GM12878 (cell line): ENCODE measurements at regions not wholly inside any gene's neighbourhood (a gene's known extent, or its start where the extent isn't known, plus 50 kb on each side); places are given as distances from the start of the nearest gene placed in this dataset.

ENCODE experiments used
- ATAC-seq: fragments of 200-7000 bp; cut with Tn5 transposase; 3 replicates; pipeline ENCODE4 v1.9.1; 2020; ENCODE audit warnings: mild to moderate bottlenecking, moderate library complexity
- BruUV-seq: library from RNA; stranded (reverse); fragments of 400-500 nt; replicated peaks from 2 replicates; lab custom pipeline; 2021; lab: Mats Ljungman, UMichigan
- CTCF ChIA-PET: fragments of 300-600 bp; sonication (Branson Sonifier 250); formaldehyde crosslinking; extraction: SDS; loops from one replicate; lab custom pipeline; 2021; ENCODE audit warnings: inconsistent platforms; lab: Yijun Ruan, JAX
- POLR2A ChIA-PET: fragments of 350-600 bp; formaldehyde crosslinking; extraction: SDS; loops from one replicate; lab custom pipeline; 2021; ENCODE audit warnings: inconsistent platforms; lab: Charles Lee
- RAD21 ChIA-PET: fragments of 300-600 bp; sonication (Branson Sonifier 250); formaldehyde crosslinking; loops from one replicate; lab custom pipeline; 2023; ENCODE audit warnings: antibody characterized with exemption; ENCODE audit not compliant: unreplicated experiment; lab: Charles Lee
- SMC1A ChIA-PET: fragments of 300-600 bp; sonication (Branson Sonifier 250); formaldehyde crosslinking; loops from one replicate; lab custom pipeline; 2023; ENCODE audit not compliant: unreplicated experiment, uncharacterized antibody; lab: Charles Lee
- DNase-seq: peaks from one replicate; pipeline ENCODE4 v3.0.0-alpha.2; 2011; ENCODE audit warnings: low read depth, low spot score
- FAIRE-seq: peaks from 3 replicates; lab custom pipeline; 2011; peaks lifted over from hg19 to GRCh38; lab: Jason Lieb, UNC
- H2AFZ ChIP-seq: 2 replicates; pipeline ENCODE4 v1.6.0; 2011; ENCODE audit warnings: low read depth, low read length, control low read depth; ENCODE audit not compliant: control insufficient read depth
- H3K27ac ChIP-seq: 2 replicates; pipeline ENCODE4 v1.5.1; 2011; ENCODE audit warnings: control low read depth; ENCODE audit not compliant: control insufficient read depth, insufficient read depth
- H3K27me3 ChIP-seq, 2 experiments: replicated peaks in 1 of 2; 2 replicates each; pipeline versions ENCODE4 v1.6.0 to v1.6.1; 2011; ENCODE audit warnings: low read length in 1 of 2; ENCODE audit not compliant: control insufficient read depth in 2 of 2, insufficient read depth in 2 of 2
- H3K36me3 ChIP-seq, 2 experiments: 2 replicates each; pipeline ENCODE4 v1.5.1; 2011; ENCODE audit warnings: low read length in 1 of 2; ENCODE audit not compliant: control insufficient read depth in 2 of 2, insufficient read depth in 2 of 2
- H3K4me1 ChIP-seq: 2 replicates; pipeline ENCODE4 v1.6.1; 2011; ENCODE audit warnings: mild to moderate bottlenecking, low read length, moderate library complexity, mixed read lengths; ENCODE audit not compliant: control insufficient read depth, insufficient read depth
- H3K4me2 ChIP-seq: 2 replicates; pipeline ENCODE4 v1.6.0; 2011; ENCODE audit warnings: control low read depth; ENCODE audit not compliant: control insufficient read depth, insufficient read depth
- H3K4me3 ChIP-seq: fragments of 200-600 bp; sonication (generic); 2 replicates; pipeline ENCODE4 v1.5.1; 2016
- H3K79me2 ChIP-seq: 2 replicates; pipeline ENCODE4 v1.6.0; 2011; ENCODE audit warnings: low read length; ENCODE audit not compliant: control insufficient read depth, insufficient read depth
- H3K9ac ChIP-seq: 2 replicates; pipeline ENCODE4 v1.8.0; 2011; ENCODE audit warnings: low read length, control low read depth, mixed read lengths; ENCODE audit not compliant: control insufficient read depth, insufficient read depth
- H3K9me3 ChIP-seq: replicated peaks from 3 replicates; pipeline ENCODE4 v1.5.1; 2011; ENCODE audit warnings: mild to moderate bottlenecking, low read length; ENCODE audit not compliant: control insufficient read depth, insufficient read depth
- H4K20me1 ChIP-seq: 2 replicates; pipeline ENCODE4 v1.6.0; 2011; ENCODE audit not compliant: control insufficient read depth, insufficient read depth
- CBX3 ChIP-seq: fragments of 200-600 bp; sonication (generic); IDR thresholded peaks from 2 replicates; pipeline ENCODE4 v1.6.1; 2016; ENCODE audit warnings: low read depth, borderline replicate concordance
- JUNB ChIP-seq: IDR thresholded peaks from 2 replicates; pipeline ENCODE4 v1.6.1; 2016; ENCODE audit warnings: antibody characterized with exemption, mild to moderate bottlenecking
- KLF5 ChIP-seq: fragments of 450-650 bp; IDR thresholded peaks from 2 replicates; pipeline ENCODE4 v1.6.1; 2014; ENCODE audit warnings: mild to moderate bottlenecking; ENCODE audit not compliant: partially characterized antibody
- MTA3 ChIP-seq: IDR thresholded peaks from 2 replicates; pipeline ENCODE4 v1.6.1; 2012; ENCODE audit warnings: low read length, inconsistent platforms, borderline replicate concordance
- NRF1 ChIP-seq: conservative IDR thresholded peaks from 2 replicates; pipeline ENCODE4 v1.6.1; 2011; ENCODE audit warnings: mild to moderate bottlenecking, low read depth, low read length, improper control_type of control experiment
- PAX8 ChIP-seq: fragments of 450-650 bp; IDR thresholded peaks from 2 replicates; pipeline ENCODE4 v1.6.1; 2017; ENCODE audit warnings: mild to moderate bottlenecking, moderate library complexity
- RELA ChIP-seq: fragments of 450-650 bp; IDR thresholded peaks from 2 replicates; pipeline ENCODE4 v1.8.0; 2014; ENCODE audit warnings: borderline replicate concordance; ENCODE audit not compliant: partially characterized antibody
- RUNX3 ChIP-seq: IDR thresholded peaks from 2 replicates; pipeline ENCODE4 v1.6.1; 2012; ENCODE audit warnings: low read length, inconsistent platforms
- SIX5 ChIP-seq: IDR thresholded peaks from 2 replicates; pipeline ENCODE4 v1.6.1; 2011; ENCODE audit warnings: mild to moderate bottlenecking, low read depth, low read length, moderate library complexity; ENCODE audit not compliant: severe bottlenecking
- SRF ChIP-seq, 2 experiments: IDR thresholded peaks; 2 replicates each; pipeline ENCODE4 v1.6.1; 2011; ENCODE audit warnings: low read depth in 2 of 2, low read length in 2 of 2, mild to moderate bottlenecking in 1 of 2, moderate library complexity in 1 of 2
- STAT1 ChIP-seq: fragments of 450-650 bp; conservative IDR thresholded peaks from 2 replicates; pipeline ENCODE4 v1.6.1; 2014; ENCODE audit warnings: antibody characterized with exemption, mild to moderate bottlenecking
- ZZZ3 ChIP-seq: IDR thresholded peaks from 2 replicates; pipeline ENCODE4 v1.6.1; 2011; ENCODE audit warnings: low read depth; ENCODE audit not compliant: control insufficient read depth, insufficient read length
- WGBS: methylation state at CpG from one replicate; pipeline ENCODE4 v1.1.6; 2016; ENCODE audit warnings: low lambda C conversion rate; ENCODE audit not compliant: insufficient replicate concordance, insufficient coverage; ENCODE audit errors: missing lambda C conversion rate; 5-methylcytosine and 5-hydroxymethylcytosine counted together
- in situ Hi-C: fragments of 300-500 bp; cut with MboI; formaldehyde crosslinking; loops from 9 replicates; pipeline ENCODE4 v1.14.3; 2018; ENCODE audit warnings: mixed read lengths
- intact Hi-C: fragments of 100-400 bp; cut with micrococcal nuclease; formaldehyde crosslinking; loops from one replicate; pipeline ENCODE4 v1.14.2; 2022; ENCODE audit not compliant: unreplicated experiment
- TF ChIP-seq, protein P1 (sequence below): fragments of 450-650 bp; formaldehyde crosslinking; IDR thresholded peaks from 2 replicates; pipeline ENCODE4 v1.4.0; 2020; ENCODE audit warnings: mild to moderate bottlenecking, moderate library complexity
- TF ChIP-seq, protein P2 (sequence below): fragments of 450-650 bp; IDR thresholded peaks from 2 replicates; pipeline ENCODE4 v1.6.1; 2014; ENCODE audit warnings: mild to moderate bottlenecking
- TF ChIP-seq, protein P3 (sequence below): fragments of 450-650 bp; formaldehyde crosslinking; IDR thresholded peaks from 2 replicates; pipeline ENCODE4 v1.4.0; 2022; ENCODE audit warnings: mild to moderate bottlenecking, moderate library complexity
- TF ChIP-seq, protein P4 (sequence below): IDR thresholded peaks from 2 replicates; pipeline ENCODE4 v1.6.1; 2012; ENCODE audit warnings: low read depth, low read length, improper control_type of control experiment

DNA sequence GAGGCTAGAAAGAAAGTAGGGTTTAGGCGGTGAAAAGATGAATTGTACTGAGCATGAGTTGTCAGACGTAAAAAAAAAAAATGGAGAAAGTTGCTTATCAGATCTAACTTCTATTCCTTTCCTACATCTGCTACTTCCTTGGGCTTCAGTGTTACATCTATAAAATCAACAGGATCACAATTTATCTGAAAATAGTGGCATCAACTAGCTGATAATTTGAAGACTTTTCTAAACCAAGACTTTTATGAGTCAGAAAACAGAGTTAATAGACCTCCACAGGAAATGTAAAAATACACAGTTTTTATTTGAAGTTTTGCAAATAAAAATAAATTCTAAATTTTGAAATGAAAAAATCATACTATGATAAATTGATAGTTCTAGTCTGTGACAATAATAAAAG, 399.8 kb downstream of the GRB14 start (continued):
- TF ChIP-seq JUNB (no peak), SIX5 (no peak), SRF (IDR thresholded peaks at IDR 0.05; ENCODE audit: low read depth in 2 of 2, low read length in 2 of 2) (no peak), NRF1 (no peak)
- TF ChIP-seq, protein P1, sequence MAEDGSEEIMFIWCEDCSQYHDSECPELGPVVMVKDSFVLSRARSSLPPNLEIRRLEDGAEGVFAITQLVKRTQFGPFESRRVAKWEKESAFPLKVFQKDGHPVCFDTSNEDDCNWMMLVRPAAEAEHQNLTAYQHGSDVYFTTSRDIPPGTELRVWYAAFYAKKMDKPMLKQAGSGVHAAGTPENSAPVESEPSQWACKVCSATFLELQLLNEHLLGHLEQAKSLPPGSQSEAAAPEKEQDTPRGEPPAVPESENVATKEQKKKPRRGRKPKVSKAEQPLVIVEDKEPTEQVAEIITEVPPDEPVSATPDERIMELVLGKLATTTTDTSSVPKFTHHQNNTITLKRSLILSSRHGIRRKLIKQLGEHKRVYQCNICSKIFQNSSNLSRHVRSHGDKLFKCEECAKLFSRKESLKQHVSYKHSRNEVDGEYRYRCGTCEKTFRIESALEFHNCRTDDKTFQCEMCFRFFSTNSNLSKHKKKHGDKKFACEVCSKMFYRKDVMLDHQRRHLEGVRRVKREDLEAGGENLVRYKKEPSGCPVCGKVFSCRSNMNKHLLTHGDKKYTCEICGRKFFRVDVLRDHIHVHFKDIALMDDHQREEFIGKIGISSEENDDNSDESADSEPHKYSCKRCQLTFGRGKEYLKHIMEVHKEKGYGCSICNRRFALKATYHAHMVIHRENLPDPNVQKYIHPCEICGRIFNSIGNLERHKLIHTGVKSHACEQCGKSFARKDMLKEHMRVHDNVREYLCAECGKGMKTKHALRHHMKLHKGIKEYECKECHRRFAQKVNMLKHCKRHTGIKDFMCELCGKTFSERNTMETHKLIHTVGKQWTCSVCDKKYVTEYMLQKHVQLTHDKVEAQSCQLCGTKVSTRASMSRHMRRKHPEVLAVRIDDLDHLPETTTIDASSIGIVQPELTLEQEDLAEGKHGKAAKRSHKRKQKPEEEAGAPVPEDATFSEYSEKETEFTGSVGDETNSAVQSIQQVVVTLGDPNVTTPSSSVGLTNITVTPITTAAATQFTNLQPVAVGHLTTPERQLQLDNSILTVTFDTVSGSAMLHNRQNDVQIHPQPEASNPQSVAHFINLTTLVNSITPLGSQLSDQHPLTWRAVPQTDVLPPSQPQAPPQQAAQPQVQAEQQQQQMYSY (CRISPR knock-in tag): no peak
- TF ChIP-seq, protein P2, sequence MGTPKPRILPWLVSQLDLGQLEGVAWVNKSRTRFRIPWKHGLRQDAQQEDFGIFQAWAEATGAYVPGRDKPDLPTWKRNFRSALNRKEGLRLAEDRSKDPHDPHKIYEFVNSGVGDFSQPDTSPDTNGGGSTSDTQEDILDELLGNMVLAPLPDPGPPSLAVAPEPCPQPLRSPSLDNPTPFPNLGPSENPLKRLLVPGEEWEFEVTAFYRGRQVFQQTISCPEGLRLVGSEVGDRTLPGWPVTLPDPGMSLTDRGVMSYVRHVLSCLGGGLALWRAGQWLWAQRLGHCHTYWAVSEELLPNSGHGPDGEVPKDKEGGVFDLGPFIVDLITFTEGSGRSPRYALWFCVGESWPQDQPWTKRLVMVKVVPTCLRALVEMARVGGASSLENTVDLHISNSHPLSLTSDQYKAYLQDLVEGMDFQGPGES: no peak

DNA sequence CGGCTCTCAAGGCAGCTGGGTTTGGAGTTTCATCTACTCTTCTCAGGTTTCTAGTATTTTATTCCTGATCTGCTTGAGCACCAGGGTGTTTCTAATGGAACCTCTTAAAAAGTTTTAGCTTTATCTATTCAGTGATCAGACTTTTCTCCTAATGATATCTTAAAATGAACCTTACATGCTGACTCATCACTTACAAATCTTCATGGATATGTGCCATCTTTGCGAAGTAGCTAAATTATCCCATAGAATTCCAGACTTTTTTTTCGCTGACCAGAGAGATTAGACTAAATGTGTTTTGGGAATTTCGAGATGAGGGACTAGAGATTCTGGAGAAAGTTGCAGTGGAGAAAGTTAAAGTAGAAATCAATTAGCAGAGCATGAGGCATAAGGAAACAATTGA, 401.0 kb downstream of the GRB14 start:
- no peak for DNase-seq
- no peak for FAIRE-seq
- in situ Hi-C loops: no loop called here
- H3K4me3 ChIP-seq: no peak overlapping the region
- ChIA-PET SMC1A (no interaction called here), RAD21 (no interaction called here), CTCF (no interaction called here), POLR2A (no interaction called here)
- H3K4me2 ChIP-seq: no peak overlapping the region
- no TSS peak for BruUV-seq
- H3K4me1 ChIP-seq: no peaks in the 10 kb centered on the region
- H3K9ac ChIP-seq: no peak overlapping the region
- H3K27ac ChIP-seq: no peak overlapping the region
- H4K20me1 ChIP-seq: no peaks in the 10 kb centered on the region
- H3K27me3 ChIP-seq: no peaks in the 10 kb centered on the region
- intact Hi-C loops: no loop called here
- H3K9me3 ChIP-seq: no peaks in the 10 kb centered on the region
- no peaks in the 10 kb centered on the region for H3K36me3 ChIP-seq
- H3K79me2 ChIP-seq: no peaks in the 10 kb centered on the region
- no peak overlapping the region for H2AFZ ChIP-seq
- ATAC-seq: no peak
- 0% methylated on average over 4 of the region's 4 CpGs for WGBS
- TF ChIP-seq CBX3 (no peak), RELA (no peak), KLF5 (no peak), STAT1 (no peak), MTA3 (no peak), PAX8 (no peak), ZZZ3 (no peak), RUNX3 (no peak)
- TF ChIP-seq, protein P3, sequence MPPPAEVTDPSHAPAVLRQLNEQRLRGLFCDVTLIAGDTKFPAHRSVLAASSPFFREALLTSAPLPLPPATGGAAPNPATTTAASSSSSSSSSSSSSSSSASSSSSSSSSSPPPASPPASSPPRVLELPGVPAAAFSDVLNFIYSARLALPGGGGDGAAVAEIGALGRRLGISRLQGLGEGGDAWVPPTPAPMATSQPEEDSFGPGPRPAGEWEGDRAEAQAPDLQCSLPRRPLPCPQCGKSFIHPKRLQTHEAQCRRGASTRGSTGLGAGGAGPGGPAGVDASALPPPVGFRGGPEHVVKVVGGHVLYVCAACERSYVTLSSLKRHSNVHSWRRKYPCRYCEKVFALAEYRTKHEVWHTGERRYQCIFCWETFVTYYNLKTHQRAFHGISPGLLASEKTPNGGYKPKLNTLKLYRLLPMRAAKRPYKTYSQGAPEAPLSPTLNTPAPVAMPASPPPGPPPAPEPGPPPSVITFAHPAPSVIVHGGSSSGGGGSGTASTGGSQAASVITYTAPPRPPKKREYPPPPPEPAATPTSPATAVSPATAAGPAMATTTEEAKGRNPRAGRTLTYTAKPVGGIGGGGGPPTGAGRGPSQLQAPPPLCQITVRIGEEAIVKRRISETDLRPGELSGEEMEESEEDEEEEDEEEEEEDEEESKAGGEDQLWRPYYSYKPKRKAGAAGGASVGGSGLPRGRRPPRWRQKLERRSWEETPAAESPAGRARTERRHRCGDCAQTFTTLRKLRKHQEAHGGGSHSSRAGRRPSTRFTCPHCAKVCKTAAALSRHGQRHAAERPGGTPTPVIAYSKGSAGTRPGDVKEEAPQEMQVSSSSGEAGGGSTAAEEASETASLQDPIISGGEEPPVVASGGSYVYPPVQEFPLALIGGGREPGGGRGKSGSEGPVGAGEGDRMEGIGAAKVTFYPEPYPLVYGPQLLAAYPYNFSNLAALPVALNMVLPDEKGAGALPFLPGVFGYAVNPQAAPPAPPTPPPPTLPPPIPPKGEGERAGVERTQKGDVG: no peak
- TF ChIP-seq, protein P4, sequence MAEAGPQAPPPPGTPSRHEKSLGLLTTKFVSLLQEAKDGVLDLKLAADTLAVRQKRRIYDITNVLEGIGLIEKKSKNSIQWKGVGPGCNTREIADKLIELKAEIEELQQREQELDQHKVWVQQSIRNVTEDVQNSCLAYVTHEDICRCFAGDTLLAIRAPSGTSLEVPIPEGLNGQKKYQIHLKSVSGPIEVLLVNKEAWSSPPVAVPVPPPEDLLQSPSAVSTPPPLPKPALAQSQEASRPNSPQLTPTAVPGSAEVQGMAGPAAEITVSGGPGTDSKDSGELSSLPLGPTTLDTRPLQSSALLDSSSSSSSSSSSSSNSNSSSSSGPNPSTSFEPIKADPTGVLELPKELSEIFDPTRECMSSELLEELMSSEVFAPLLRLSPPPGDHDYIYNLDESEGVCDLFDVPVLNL: no peak
